Activated naive CD4-positive, alpha-beta T cell treated with anti-CD3 and anti-CD28 coated beads for 36 hours (primary cell): ENCODE measurements at regions not wholly inside any gene's neighbourhood (a gene's known extent, or its start where the extent isn't known, plus 50 kb on each side); places are given as distances from the start of the nearest gene placed in this dataset.
"Not testable (repeated sequence)": the region's sequence is repeated elsewhere in the genome, so short reads cannot be mapped to it uniquely, and the experiment has no call there.

Experiments used
- CTCF ChIA-PET: fragments of 350-600 bp; sonication (Branson Sonifier 250); formaldehyde crosslinking; loops from one replicate; lab custom pipeline; 2021; ENCODE audit warnings: antibody characterized with exemption; lab: Charles Lee
- DNase-seq: peaks from one replicate; pipeline ENCODE4 v3.0.0-alpha.2; 2020
- H3K27ac Mint-ChIP-seq: one replicate; pipeline ENCODE4 v1.8.0; 2021; ENCODE audit warnings: mild to moderate bottlenecking, mixed read lengths
- H3K27me3 Mint-ChIP-seq: one replicate; pipeline ENCODE4 v1.8.0; 2021; ENCODE audit warnings: low read depth, mixed read lengths
- H3K36me3 Mint-ChIP-seq: one replicate; pipeline ENCODE4 v1.8.0; 2021; ENCODE audit warnings: low read depth, mixed read lengths
- H3K4me1 Mint-ChIP-seq: one replicate; pipeline ENCODE4 v1.8.0; 2021; ENCODE audit warnings: low read depth, mixed read lengths
- H3K4me3 Mint-ChIP-seq: one replicate; pipeline ENCODE4 v1.8.0; 2021; ENCODE audit warnings: mild to moderate bottlenecking, moderate library complexity, mixed read lengths
- H3K9me3 Mint-ChIP-seq: one replicate; pipeline ENCODE4 v1.8.0; 2021; ENCODE audit warnings: mixed read lengths
- intact Hi-C: fragments of 100-400 bp; cut with micrococcal nuclease; formaldehyde crosslinking; loops from one replicate; pipeline ENCODE4 v1.15.1; 2023

DNA sequence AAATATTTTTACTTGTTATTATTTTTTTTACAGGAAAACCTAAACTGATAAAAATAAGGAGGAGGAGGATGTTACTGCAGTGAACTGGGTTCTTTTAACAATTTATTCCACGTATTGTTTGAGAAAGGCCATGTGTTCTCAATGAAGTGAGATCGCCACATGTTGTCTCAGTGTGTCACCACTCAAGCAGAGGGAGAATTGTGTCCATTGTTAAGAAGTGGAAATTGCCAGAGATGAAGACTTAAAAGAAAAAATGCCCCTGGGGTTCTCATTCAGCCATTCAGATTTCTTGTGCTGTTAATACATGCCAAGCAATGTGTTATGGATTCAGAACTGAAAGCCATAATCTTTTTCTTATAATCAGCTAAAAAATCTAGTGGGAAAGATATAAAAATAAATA is 297.1 kb downstream of the NSUN3 start:
- Mint-ChIP-seq H3K27ac (no peak overlapping the region), H3K27me3 (no peaks in the 10 kb centered on the region), H3K36me3 (no peaks in the 10 kb centered on the region), H3K4me1 (no peaks in the 10 kb centered on the region), H3K4me3 (no peak overlapping the region), H3K9me3 (no peaks in the 10 kb centered on the region)
- DNase-seq = no peak
- CTCF ChIA-PET = no interaction called here
- intact Hi-C loops = no loop called here

- no peak for DNase-seq
- no peaks in the 10 kb centered on the region for H3K36me3 Mint-ChIP-seq
- CTCF ChIA-PET = no interaction called here
- H3K4me3 Mint-ChIP-seq = no peak overlapping the region
- H3K9me3 Mint-ChIP-seq = peaks cover 3% of the 10 kb centered on the region
- no peaks in the 10 kb centered on the region for H3K27me3 Mint-ChIP-seq
- H3K4me1 Mint-ChIP-seq = no peaks in the 10 kb centered on the region
- H3K27ac Mint-ChIP-seq = no peak overlapping the region
- intact Hi-C loops = no loop called here
Observed at GRCh38 chr3:94360987-94361386, 298.1 kb downstream of the NSUN3 start.

GRCh38 chr3:94362393-94362792 is 299.5 kb downstream of the NSUN3 start:
- no peaks in the 10 kb centered on the region for H3K36me3 Mint-ChIP-seq
- DNase-seq = no peak
- H3K9me3 Mint-ChIP-seq = peaks cover 6% of the 10 kb centered on the region
- intact Hi-C loops = no loop called here
- H3K27me3 Mint-ChIP-seq = no peaks in the 10 kb centered on the region
- CTCF ChIA-PET = no interaction called here
- no peak overlapping the region for H3K4me3 Mint-ChIP-seq
- no peak overlapping the region for H3K27ac Mint-ChIP-seq
- H3K4me1 Mint-ChIP-seq = no peaks in the 10 kb centered on the region

GRCh38 chr3:94365006-94365405 is 302.1 kb downstream of the NSUN3 start:
- Mint-ChIP-seq H3K27me3 (no peaks in the 10 kb centered on the region), H3K4me3 (no peak overlapping the region), H3K4me1 (no peaks in the 10 kb centered on the region), H3K36me3 (no peaks in the 10 kb centered on the region), H3K9me3 (peaks cover 9% of the 10 kb centered on the region), H3K27ac (no peak overlapping the region)
- no peak for DNase-seq
- CTCF ChIA-PET = no interaction called here
- intact Hi-C loops = no loop called here

DNA sequence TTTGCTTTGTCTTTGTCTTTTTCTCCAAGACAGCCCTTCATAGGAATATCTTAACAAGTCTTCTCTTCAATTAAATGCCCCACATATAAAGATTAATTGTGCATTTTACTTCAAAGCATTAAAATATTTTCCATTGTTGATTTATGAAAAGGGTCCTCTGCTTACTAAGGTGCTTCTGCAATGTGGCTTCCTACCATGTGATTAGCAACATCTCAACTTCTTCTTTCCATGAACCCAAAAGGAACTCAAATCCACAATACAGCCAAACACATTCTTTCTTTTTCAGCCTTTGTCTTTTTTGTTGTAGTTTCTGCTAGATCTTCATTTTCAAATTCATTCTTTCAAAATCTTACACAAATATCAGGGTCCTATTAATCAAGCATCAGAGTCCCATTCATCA is 309.2 kb downstream of the NSUN3 start:
- no peaks in the 10 kb centered on the region for H3K36me3 Mint-ChIP-seq
- no peaks in the 10 kb centered on the region for H3K27me3 Mint-ChIP-seq
- intact Hi-C loops = no loop called here
- peaks cover 10% of the 10 kb centered on the region for H3K9me3 Mint-ChIP-seq
- no peak for DNase-seq
- H3K4me3 Mint-ChIP-seq = no peak overlapping the region
- no peaks in the 10 kb centered on the region for H3K4me1 Mint-ChIP-seq
- CTCF ChIA-PET = no interaction called here
- no peak overlapping the region for H3K27ac Mint-ChIP-seq

- H3K27ac Mint-ChIP-seq = no peak overlapping the region
- DNase-seq = no peak
- H3K9me3 Mint-ChIP-seq = peaks cover 7% of the 10 kb centered on the region
- no peaks in the 10 kb centered on the region for H3K27me3 Mint-ChIP-seq
- H3K4me3 Mint-ChIP-seq = no peak overlapping the region
- CTCF ChIA-PET = no interaction called here
- no peaks in the 10 kb centered on the region for H3K4me1 Mint-ChIP-seq
- intact Hi-C loops = no loop called here
- H3K36me3 Mint-ChIP-seq = no peaks in the 10 kb centered on the region
Observed at GRCh38 chr3:94373456-94373855, 310.6 kb downstream of the NSUN3 start.

GRCh38 chr3:94374439-94375161 is 311.7 kb downstream of the NSUN3 start:
- H3K4me1 Mint-ChIP-seq = no peaks in the 10 kb centered on the region
- intact Hi-C loops = no loop called here
- CTCF ChIA-PET = no interaction called here
- no peak overlapping the region for H3K27ac Mint-ChIP-seq
- peaks cover 5% of the 10 kb centered on the region for H3K9me3 Mint-ChIP-seq
- H3K36me3 Mint-ChIP-seq = no peaks in the 10 kb centered on the region
- H3K4me3 Mint-ChIP-seq = no peak overlapping the region
- no peaks in the 10 kb centered on the region for H3K27me3 Mint-ChIP-seq
- DNase-seq = no peak

- intact Hi-C loops, H3K4me1 Mint-ChIP-seq, CTCF ChIA-PET, DNase-seq, H3K36me3 Mint-ChIP-seq, H3K27me3 Mint-ChIP-seq, H3K4me3 Mint-ChIP-seq, H3K27ac Mint-ChIP-seq, H3K9me3 Mint-ChIP-seq: not testable (repeated sequence)
Observed at GRCh38 chr3:94377123-94377696, 314.3 kb downstream of the NSUN3 start.

- H3K27me3 Mint-ChIP-seq, H3K27ac Mint-ChIP-seq, H3K4me3 Mint-ChIP-seq, intact Hi-C loops, CTCF ChIA-PET, H3K36me3 Mint-ChIP-seq, H3K9me3 Mint-ChIP-seq, H3K4me1 Mint-ChIP-seq, DNase-seq: not testable (repeated sequence)
Observed at GRCh38 chr3:94377863-94378262, 315.0 kb downstream of the NSUN3 start.

DNA sequence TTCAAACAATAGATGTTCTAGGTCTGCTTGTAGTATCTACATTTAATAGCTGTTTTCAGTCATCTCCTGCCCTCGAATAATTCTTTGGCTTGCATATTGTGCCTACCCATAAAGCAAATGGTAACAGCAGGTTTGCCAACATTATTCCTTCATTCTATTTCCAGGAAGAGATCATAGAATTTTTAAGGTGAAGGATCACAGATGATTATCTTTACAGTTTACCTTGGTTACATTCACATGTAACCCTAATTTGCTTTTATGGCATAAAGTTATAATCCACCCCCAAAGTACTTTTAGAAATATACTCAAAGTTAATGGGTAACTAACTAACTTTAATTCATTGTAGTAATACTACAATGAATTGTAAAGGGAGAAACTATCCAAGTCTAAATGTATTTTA is 315.5 kb downstream of the NSUN3 start:
- no peaks in the 10 kb centered on the region for H3K9me3 Mint-ChIP-seq
- intact Hi-C loops = no loop called here

GRCh38 chr3:94379264-94379663 is 316.4 kb downstream of the NSUN3 start:
- intact Hi-C loops = no loop called here
- Mint-ChIP-seq H3K4me1 (no peaks in the 10 kb centered on the region), H3K9me3 (no peaks in the 10 kb centered on the region), H3K4me3 (no peak overlapping the region), H3K27me3 (no peaks in the 10 kb centered on the region), H3K27ac (no peak overlapping the region), H3K36me3 (no peaks in the 10 kb centered on the region)
- no peak for DNase-seq
- CTCF ChIA-PET = no interaction called here

More for the DNA sequence above, 315.5 kb downstream of the NSUN3 start:
- Mint-ChIP-seq H3K27ac (no peak overlapping the region), H3K36me3 (no peaks in the 10 kb centered on the region), H3K4me1 (no peaks in the 10 kb centered on the region), H3K4me3 (no peak overlapping the region), H3K27me3 (no peaks in the 10 kb centered on the region)
- DNase-seq = no peak
- CTCF ChIA-PET = no interaction called here

- Mint-ChIP-seq H3K27me3 (no peaks in the 10 kb centered on the region), H3K27ac (no peak overlapping the region), H3K9me3 (no peaks in the 10 kb centered on the region), H3K36me3 (no peaks in the 10 kb centered on the region), H3K4me3 (no peak overlapping the region), H3K4me1 (no peaks in the 10 kb centered on the region)
- intact Hi-C loops = no loop called here
- no peak for DNase-seq
- CTCF ChIA-PET = interaction anchor here (1.0 kb wide), 1 partner anchor 146 kb away, joined by 3 read pairs; no protein-coding TSS in a partner anchor
Observed at GRCh38 chr3:94394885-94395284, 332.0 kb downstream of the NSUN3 start.

DNA sequence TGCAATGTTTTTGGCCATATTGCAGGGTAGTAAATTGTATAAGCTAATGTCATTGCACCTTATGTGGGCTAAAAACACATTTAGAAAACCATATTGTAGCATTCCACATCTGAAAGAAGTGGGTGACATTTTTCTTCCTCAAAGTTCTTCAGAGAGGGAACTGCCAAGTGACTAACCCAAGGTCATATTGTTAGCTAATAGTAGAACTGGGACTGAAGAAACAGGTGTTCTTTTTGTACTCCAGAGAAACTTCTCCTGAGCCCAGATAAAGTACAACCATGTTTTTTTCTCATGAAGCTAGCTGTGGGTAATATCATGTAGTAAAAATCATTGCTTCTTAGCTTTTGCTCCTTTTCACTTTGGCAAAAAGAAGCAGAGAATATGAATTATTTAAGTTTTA is 333.0 kb downstream of the NSUN3 start:
- Mint-ChIP-seq H3K9me3 (no peaks in the 10 kb centered on the region), H3K27ac (no peak overlapping the region), H3K4me1 (no peaks in the 10 kb centered on the region), H3K4me3 (no peak overlapping the region), H3K36me3 (no peaks in the 10 kb centered on the region), H3K27me3 (no peaks in the 10 kb centered on the region)
- CTCF ChIA-PET = no interaction called here
- intact Hi-C loops = no loop called here
- no peak for DNase-seq
